Loucy (cell line): ENCODE measurements at regions not wholly inside any gene's neighbourhood (a gene's known extent, or its start where the extent isn't known, plus 50 kb on each side); places are given as distances from the start of the nearest gene placed in this dataset.

Source experiments
- CTCF ChIP-seq: fragments of 200-600 bp; sonication (generic); conservative IDR thresholded peaks from 2 replicates; pipeline ENCODE4 v1.5.1; 2014; ENCODE audit warnings: mild to moderate bottlenecking, antibody characterized with exemption, low read length
- EZH2phosphoT487 ChIP-seq: fragments of 200-600 bp; IDR thresholded peaks from 2 replicates; pipeline ENCODE4 v1.6.1; 2018; ENCODE audit warnings: antibody characterized with exemption, mild to moderate bottlenecking, moderate library complexity, borderline replicate concordance

DNA sequence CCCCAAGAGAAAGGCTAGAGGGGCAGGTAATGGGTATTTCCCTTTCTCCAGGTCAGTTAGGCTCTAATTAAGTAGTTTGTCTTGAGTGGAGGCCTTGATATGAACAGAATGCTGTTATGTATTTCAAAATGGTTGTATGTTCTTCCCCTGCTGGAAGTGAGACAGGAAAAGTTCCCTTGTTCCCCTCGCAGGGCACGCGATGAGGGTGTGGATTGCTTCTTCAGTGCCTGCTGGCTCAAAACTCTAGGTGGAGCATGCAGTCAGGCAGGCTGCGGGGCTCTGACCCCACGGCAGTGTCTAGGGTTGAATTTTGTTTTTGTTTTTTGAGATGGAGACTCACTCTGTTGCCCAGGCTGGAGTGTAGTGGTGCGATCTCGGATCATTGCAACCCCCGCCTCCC is 110.4 kb upstream of the XIST start:
- TF ChIP-seq EZH2phosphoT487 = no peak
- TF ChIP-seq CTCF = no peak
